ENCODE measurements at regions not wholly inside any gene's neighbourhood (a gene's known extent, or its start where the extent isn't known, plus 50 kb on each side); places are given as distances from the start of the nearest gene placed in this dataset.
"Not testable (repeated sequence)": the region's sequence is repeated elsewhere in the genome, so short reads cannot be mapped to it uniquely, and the experiment has no call there.

DNA sequence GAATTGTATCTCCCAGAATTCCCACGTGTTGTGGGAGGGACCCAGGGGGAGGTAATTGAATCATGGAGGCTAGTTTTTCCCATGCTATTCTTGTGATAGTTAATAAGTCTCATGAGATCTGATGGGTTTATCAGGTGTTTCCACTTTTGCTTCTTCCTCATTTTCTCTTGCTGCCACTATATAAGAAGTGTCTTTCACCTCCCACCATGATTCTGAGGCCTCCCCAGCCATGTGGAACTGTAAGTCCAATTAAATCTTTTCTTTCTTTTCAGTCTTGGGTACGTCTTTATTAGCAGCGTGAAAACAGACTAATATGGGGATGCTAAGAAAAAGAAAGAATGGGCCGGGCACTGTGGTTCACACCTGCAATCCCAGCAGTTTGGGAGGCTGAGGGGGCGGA, 124.0 kb upstream of the SERBP1 start:
- H3K9ac ChIP-seq (ENCODE audit: low read length); H3K9me2 ChIP-seq (ENCODE audit: insufficient read depth); H3K27ac ChIP-seq (ENCODE audit: low read depth, low read length); H3K27me3 ChIP-seq (ENCODE audit: insufficient read depth, low read length); BruUV-seq (replicated peaks); H3K79me2 ChIP-seq (ENCODE audit: insufficient read depth, low read length); intact Hi-C loops (cut with micrococcal nuclease); RAD21 ChIA-PET (ENCODE audit: low non-redundant PET in 1 of 2, low total read pairs in 2 of 2, uncharacterized antibody in 2 of 2, unreplicated experiment in 2 of 2); H2AFZ ChIP-seq (ENCODE audit: low read depth, low read length, poor library complexity, severe bottlenecking); CTCF ChIA-PET; H3K4me3 ChIP-seq (replicated peaks in 1 of 2; ENCODE audit: low read depth in 1 of 2, low read length in 2 of 2); H3K4me2 ChIP-seq (ENCODE audit: low read length); H4K20me1 ChIP-seq (ENCODE audit: insufficient read depth); DNase-seq (ENCODE audit: low read depth, low spot score); POLR2A ChIA-PET; H3K9me3 ChIP-seq (ENCODE audit: control insufficient read depth in 1 of 2, insufficient read depth in 1 of 2, low read depth in 1 of 2, low read length in 2 of 2); ATAC-seq; H3K36me3 ChIP-seq (ENCODE audit: control insufficient read depth in 1 of 2, insufficient read depth in 2 of 2, low read length in 2 of 2): not testable (repeated sequence)
- H3K4me1 ChIP-seq (ENCODE audit: control insufficient read depth in 1 of 2, insufficient read depth in 2 of 2, low read length in 2 of 2): peaks cover 13 to 35% of the 10 kb centered on the region in 2 experiments

DNA sequence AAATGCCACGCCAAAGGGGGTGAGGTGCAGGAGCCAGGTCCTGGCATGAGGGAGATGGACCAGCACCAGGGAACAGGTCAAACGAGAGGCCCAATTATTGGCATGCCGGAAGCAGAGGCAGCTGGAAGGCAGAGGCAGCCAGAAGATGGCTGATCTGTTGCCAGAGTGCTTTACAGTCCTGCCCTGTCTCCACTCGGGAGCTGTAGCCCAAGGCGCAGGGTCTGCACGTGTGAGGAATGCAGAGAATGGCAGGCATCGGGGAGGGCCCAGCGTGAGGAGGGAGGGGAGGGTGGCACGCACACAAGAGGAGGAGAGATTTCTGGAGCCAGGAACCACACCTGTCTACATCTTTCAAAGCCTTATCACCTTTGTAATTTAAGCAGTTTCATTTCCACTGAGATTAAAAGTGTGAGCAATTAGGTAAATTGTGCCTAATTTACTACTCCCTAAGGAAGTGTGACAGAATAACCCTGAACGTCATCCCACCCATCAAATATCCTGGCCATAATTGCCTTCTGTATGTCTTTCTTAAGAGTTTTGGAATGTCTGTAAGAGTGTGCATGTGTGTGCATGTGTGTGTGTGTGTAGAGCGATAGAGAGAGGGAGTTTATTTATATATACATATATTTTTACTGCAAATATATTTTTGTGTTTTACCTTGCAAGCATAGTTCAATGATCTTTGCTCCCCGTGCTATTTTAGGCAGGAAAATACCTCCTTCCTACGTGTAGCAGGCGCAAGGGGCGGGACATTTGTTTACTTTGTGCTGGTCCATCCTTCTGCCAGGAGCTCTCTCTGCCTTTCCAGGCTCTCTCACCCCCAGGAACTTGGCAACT, 125.5 kb upstream of the SERBP1 start:
- ChIA-PET RAD21 (ENCODE audit: low non-redundant PET in 1 of 2, low total read pairs in 2 of 2, uncharacterized antibody in 2 of 2, unreplicated experiment in 2 of 2) (no interaction called here), CTCF (no interaction called here), POLR2A (no interaction called here)
- no peak overlapping the region for H3K4me3 ChIP-seq (replicated peaks in 1 of 2; ENCODE audit: low read depth in 1 of 2, low read length in 2 of 2)
- no peaks in the 10 kb centered on the region for H3K79me2 ChIP-seq (ENCODE audit: insufficient read depth, low read length)
- no peak overlapping the region for H3K9ac ChIP-seq (ENCODE audit: low read length)
- no peaks in the 10 kb centered on the region for H4K20me1 ChIP-seq (ENCODE audit: insufficient read depth)
- ATAC-seq: no peak
- no peaks in the 10 kb centered on the region for H3K27me3 ChIP-seq (ENCODE audit: insufficient read depth, low read length)
- H2AFZ ChIP-seq (ENCODE audit: low read depth, low read length, poor library complexity, severe bottlenecking): peak overlapping the region; percentile 37
- BruUV-seq (replicated peaks): no TSS peak
- intact Hi-C loops (cut with micrococcal nuclease): no loop called here
- no peaks in the 10 kb centered on the region for H3K9me2 ChIP-seq (ENCODE audit: insufficient read depth)
- no peak overlapping the region for H3K27ac ChIP-seq (ENCODE audit: low read depth, low read length)
- DNase-seq (ENCODE audit: low read depth, low spot score): no peak
- no peaks in the 10 kb centered on the region for H3K9me3 ChIP-seq (ENCODE audit: control insufficient read depth in 1 of 2, insufficient read depth in 1 of 2, low read depth in 1 of 2, low read length in 2 of 2)
- H3K36me3 ChIP-seq (ENCODE audit: control insufficient read depth in 1 of 2, insufficient read depth in 2 of 2, low read length in 2 of 2): no peaks in the 10 kb centered on the region
- peaks cover 14 to 41% of the 10 kb centered on the region in 2 experiments for H3K4me1 ChIP-seq (ENCODE audit: control insufficient read depth in 1 of 2, insufficient read depth in 2 of 2, low read length in 2 of 2)
- H3K4me2 ChIP-seq (ENCODE audit: low read length): no peak overlapping the region
- TF ChIP-seq, protein P1, sequence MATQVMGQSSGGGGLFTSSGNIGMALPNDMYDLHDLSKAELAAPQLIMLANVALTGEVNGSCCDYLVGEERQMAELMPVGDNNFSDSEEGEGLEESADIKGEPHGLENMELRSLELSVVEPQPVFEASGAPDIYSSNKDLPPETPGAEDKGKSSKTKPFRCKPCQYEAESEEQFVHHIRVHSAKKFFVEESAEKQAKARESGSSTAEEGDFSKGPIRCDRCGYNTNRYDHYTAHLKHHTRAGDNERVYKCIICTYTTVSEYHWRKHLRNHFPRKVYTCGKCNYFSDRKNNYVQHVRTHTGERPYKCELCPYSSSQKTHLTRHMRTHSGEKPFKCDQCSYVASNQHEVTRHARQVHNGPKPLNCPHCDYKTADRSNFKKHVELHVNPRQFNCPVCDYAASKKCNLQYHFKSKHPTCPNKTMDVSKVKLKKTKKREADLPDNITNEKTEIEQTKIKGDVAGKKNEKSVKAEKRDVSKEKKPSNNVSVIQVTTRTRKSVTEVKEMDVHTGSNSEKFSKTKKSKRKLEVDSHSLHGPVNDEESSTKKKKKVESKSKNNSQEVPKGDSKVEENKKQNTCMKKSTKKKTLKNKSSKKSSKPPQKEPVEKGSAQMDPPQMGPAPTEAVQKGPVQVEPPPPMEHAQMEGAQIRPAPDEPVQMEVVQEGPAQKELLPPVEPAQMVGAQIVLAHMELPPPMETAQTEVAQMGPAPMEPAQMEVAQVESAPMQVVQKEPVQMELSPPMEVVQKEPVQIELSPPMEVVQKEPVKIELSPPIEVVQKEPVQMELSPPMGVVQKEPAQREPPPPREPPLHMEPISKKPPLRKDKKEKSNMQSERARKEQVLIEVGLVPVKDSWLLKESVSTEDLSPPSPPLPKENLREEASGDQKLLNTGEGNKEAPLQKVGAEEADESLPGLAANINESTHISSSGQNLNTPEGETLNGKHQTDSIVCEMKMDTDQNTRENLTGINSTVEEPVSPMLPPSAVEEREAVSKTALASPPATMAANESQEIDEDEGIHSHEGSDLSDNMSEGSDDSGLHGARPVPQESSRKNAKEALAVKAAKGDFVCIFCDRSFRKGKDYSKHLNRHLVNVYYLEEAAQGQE (IDR thresholded peaks at IDR 0.05; ENCODE audit: low read depth): no peak
- TF ChIP-seq ELF1 (IDR thresholded peaks at IDR 0.05; ENCODE audit: borderline replicate concordance, low read depth): no peak
- TF ChIP-seq POLR2AphosphoS5 (IDR thresholded peaks at IDR 0.05; ENCODE audit: low read depth, low read length): no peak
- no peak for TF ChIP-seq SIN3A (IDR thresholded peaks at IDR 0.05; ENCODE audit: low read depth)
- TF ChIP-seq POLR2A (IDR thresholded peaks at IDR 0.05; ENCODE audit: borderline replicate concordance, extremely low read depth, insufficient read depth, insufficient read length): no peak
- TF ChIP-seq, protein P2, sequence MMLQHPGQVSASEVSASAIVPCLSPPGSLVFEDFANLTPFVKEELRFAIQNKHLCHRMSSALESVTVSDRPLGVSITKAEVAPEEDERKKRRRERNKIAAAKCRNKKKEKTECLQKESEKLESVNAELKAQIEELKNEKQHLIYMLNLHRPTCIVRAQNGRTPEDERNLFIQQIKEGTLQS (IDR thresholded peaks at IDR 0.05): no peak
- TF ChIP-seq, protein P3, sequence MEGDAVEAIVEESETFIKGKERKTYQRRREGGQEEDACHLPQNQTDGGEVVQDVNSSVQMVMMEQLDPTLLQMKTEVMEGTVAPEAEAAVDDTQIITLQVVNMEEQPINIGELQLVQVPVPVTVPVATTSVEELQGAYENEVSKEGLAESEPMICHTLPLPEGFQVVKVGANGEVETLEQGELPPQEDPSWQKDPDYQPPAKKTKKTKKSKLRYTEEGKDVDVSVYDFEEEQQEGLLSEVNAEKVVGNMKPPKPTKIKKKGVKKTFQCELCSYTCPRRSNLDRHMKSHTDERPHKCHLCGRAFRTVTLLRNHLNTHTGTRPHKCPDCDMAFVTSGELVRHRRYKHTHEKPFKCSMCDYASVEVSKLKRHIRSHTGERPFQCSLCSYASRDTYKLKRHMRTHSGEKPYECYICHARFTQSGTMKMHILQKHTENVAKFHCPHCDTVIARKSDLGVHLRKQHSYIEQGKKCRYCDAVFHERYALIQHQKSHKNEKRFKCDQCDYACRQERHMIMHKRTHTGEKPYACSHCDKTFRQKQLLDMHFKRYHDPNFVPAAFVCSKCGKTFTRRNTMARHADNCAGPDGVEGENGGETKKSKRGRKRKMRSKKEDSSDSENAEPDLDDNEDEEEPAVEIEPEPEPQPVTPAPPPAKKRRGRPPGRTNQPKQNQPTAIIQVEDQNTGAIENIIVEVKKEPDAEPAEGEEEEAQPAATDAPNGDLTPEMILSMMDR (IDR thresholded peaks at IDR 0.05 in 2 of 3, conservative IDR thresholded peaks at IDR 0.05 in 1 of 3; ENCODE audit: borderline replicate concordance in 1 of 3, insufficient read depth in 1 of 3, low read depth in 2 of 3, low read length in 2 of 3): no peak
- TF ChIP-seq FOSL1 (IDR thresholded peaks at IDR 0.05; ENCODE audit: low read depth): no peak
- no peak for TF ChIP-seq YY1 (IDR thresholded peaks at IDR 0.05; ENCODE audit: extremely low read depth, insufficient replicate concordance, low read depth, low read length)
- no peak for TF ChIP-seq CBX3 (IDR thresholded peaks at IDR 0.05; ENCODE audit: low read depth)
- no peak for TF ChIP-seq CEBPB (IDR thresholded peaks at IDR 0.05; ENCODE audit: low read depth)
- no peak for TF ChIP-seq RAD21 (IDR thresholded peaks at IDR 0.05; ENCODE audit: low read depth)
- TF ChIP-seq EGR1 (IDR thresholded peaks at IDR 0.05; ENCODE audit: low read depth): no peak
- TF ChIP-seq TCF7L2 (IDR thresholded peaks at IDR 0.05; ENCODE audit: borderline replicate concordance, extremely low read depth, insufficient read depth, insufficient read length): no peak
- TF ChIP-seq EZH2 (IDR thresholded peaks at IDR 0.05): no peak
